MCF 10A (cell line): ENCODE measurements at regions not wholly inside any gene's neighbourhood (a gene's known extent, or its start where the extent isn't known, plus 50 kb on each side); places are given as distances from the start of the nearest gene placed in this dataset.

Source experiments
- BruUV-seq: library from RNA; stranded (reverse); fragments of 400-500 nt; replicated peaks from 2 replicates; lab custom pipeline; 2021; lab: Mats Ljungman, UMichigan
- CTCF ChIA-PET: fragments of 300-600 bp; sonication (Branson Sonifier 250); formaldehyde crosslinking; extraction: SDS; loops from one replicate; lab custom pipeline; 2021; ENCODE audit warnings: antibody characterized with exemption, inconsistent platforms; lab: Yijun Ruan, JAX
- POLR2A ChIA-PET: fragments of 300-600, 350-650 bp; sonication (Branson Sonifier 250); formaldehyde crosslinking; extraction: SDS; loops from one replicate; lab custom pipeline; 2020; ENCODE audit warnings: antibody characterized with exemption, inconsistent platforms; lab: Yijun Ruan, JAX
- DNase-seq: peaks from one replicate; pipeline ENCODE4 v3.0.0-alpha.2; 2018; ENCODE audit not compliant: unreplicated experiment
- H3K27ac Mint-ChIP-seq: one replicate; pipeline ENCODE4 v1.8.0; 2022; ENCODE audit warnings: mild to moderate bottlenecking, low read depth, mixed read lengths; ENCODE audit not compliant: unreplicated experiment
- H3K27me3 Mint-ChIP-seq: one replicate; pipeline ENCODE4 v1.8.0; 2022; ENCODE audit warnings: mixed read lengths; ENCODE audit not compliant: insufficient read depth, unreplicated experiment
- H3K36me3 Mint-ChIP-seq: one replicate; pipeline ENCODE4 v1.8.0; 2022; ENCODE audit warnings: mild to moderate bottlenecking, moderate library complexity, mixed read lengths; ENCODE audit not compliant: insufficient read depth, unreplicated experiment
- H3K4me1 Mint-ChIP-seq: one replicate; pipeline ENCODE4 v1.8.0; 2022; ENCODE audit warnings: mixed read lengths; ENCODE audit not compliant: insufficient read depth, unreplicated experiment
- H3K4me3 Mint-ChIP-seq: one replicate; pipeline ENCODE4 v1.8.0; 2022; ENCODE audit warnings: mild to moderate bottlenecking, moderate library complexity, mixed read lengths; ENCODE audit not compliant: unreplicated experiment
- H3K9me3 Mint-ChIP-seq: one replicate; pipeline ENCODE4 v1.8.0; 2022; ENCODE audit warnings: mixed read lengths; ENCODE audit not compliant: unreplicated experiment
- intact Hi-C: fragments of 100-400 bp; cut with micrococcal nuclease; formaldehyde crosslinking; loops from 2 replicates; pipeline ENCODE4 v1.14.1; 2022
- TF ChIP-seq, protein P1 (sequence below): fragments of 200-600 bp; IDR thresholded peaks from one replicate; pipeline ENCODE4 v1.8.0; 2022; ENCODE audit warnings: antibody characterized with exemption, mild to moderate bottlenecking; ENCODE audit not compliant: unreplicated experiment

DNA sequence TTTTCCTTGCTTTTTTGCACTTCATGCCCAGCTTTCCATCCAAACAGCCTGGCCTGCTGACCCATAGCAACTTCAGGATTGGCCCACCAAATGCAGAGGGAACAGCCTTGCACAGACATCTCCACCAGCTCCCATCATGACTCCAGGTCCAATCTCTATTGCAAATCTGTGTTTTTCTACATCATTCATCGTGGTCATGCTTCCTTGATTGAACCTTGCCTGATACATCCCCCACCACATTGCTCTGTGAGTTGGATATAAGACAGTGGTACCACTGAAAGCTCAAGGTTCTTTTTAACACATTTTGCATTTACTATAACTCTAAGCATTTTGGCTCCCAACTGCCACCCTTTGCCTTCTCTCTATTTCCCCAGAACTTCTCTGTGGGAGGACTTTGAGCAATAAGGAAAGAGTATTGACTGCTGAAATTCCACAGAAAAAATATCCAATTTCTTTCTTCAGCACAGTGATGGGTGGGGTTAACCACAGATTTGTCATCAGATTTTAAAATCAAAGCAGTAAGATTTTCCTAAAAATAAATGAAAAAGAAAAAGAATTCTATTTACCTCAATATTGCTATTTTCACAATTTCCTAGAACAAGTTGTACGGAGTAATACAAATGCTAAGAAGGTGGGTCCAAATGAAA is 114.6 kb upstream of the GALNT15 start:
- TF ChIP-seq, protein P1, sequence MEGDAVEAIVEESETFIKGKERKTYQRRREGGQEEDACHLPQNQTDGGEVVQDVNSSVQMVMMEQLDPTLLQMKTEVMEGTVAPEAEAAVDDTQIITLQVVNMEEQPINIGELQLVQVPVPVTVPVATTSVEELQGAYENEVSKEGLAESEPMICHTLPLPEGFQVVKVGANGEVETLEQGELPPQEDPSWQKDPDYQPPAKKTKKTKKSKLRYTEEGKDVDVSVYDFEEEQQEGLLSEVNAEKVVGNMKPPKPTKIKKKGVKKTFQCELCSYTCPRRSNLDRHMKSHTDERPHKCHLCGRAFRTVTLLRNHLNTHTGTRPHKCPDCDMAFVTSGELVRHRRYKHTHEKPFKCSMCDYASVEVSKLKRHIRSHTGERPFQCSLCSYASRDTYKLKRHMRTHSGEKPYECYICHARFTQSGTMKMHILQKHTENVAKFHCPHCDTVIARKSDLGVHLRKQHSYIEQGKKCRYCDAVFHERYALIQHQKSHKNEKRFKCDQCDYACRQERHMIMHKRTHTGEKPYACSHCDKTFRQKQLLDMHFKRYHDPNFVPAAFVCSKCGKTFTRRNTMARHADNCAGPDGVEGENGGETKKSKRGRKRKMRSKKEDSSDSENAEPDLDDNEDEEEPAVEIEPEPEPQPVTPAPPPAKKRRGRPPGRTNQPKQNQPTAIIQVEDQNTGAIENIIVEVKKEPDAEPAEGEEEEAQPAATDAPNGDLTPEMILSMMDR, result no peak
- intact Hi-C loops, result loop anchor here (1.0 to 5.0 kb wide), 7 partner anchors 9 to 428 kb away; no protein-coding TSS in a partner anchor
- H3K27ac Mint-ChIP-seq, result peak overlapping the region; percentile 96
- peaks cover 26% of the 10 kb centered on the region for H3K36me3 Mint-ChIP-seq
- CTCF ChIA-PET, result interaction anchor here (0.5 to 4.3 kb wide), 15 partner anchors 8 to 431 kb away, joined by 3 to 62 read pairs (median 3); partner anchors contain the start of gene GALNT15
- no peak for DNase-seq
- TSS peak; percentile 79 for BruUV-seq
- POLR2A ChIA-PET, result interaction anchor here (0.6 to 7.1 kb wide), 31 partner anchors 9 to 854 kb away, joined by 3 to 89 read pairs (median 5); partner anchors contain the start of genes ANKRD28, CAPN7, DPH3 and GALNT15
- peaks cover 66% of the 10 kb centered on the region for H3K4me1 Mint-ChIP-seq
- H3K4me3 Mint-ChIP-seq, result peak overlapping the region; percentile 28
- H3K9me3 Mint-ChIP-seq, result peaks cover 6% of the 10 kb centered on the region
- H3K27me3 Mint-ChIP-seq, result no peaks in the 10 kb centered on the region

DNA sequence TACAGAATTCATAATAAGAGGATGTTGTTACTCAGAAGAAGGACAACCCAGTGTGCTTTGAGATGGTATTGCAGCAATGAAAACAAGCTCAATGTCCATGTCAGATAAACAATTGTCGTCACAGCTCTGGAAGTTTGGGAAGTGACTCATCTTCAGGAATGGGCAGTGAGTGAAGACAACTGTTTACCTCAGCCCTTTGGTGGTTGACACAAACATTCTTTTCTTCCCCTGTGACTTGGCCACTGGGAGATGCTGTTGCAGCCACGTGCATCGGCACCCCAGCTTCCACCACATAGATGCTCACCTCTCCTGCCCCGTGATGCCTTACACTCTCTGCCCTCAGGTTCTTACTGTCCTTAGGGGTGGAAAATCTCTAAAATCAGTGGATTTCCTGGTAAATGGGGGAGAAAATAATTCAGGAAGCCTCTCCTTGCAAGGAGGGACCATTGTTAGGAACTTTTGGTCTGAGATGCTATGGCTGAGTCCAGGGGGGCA is 114.1 kb upstream of the GALNT15 start:
- peaks cover 6% of the 10 kb centered on the region for H3K9me3 Mint-ChIP-seq
- POLR2A ChIA-PET, result interaction anchor here (0.6 to 7.1 kb wide), 29 partner anchors 9 to 854 kb away, joined by 3 to 89 read pairs (median 6); partner anchors contain the start of genes ANKRD28, CAPN7, DPH3 and GALNT15
- intact Hi-C loops, result loop anchor here (1.0 to 5.0 kb wide), 7 partner anchors 9 to 428 kb away; no protein-coding TSS in a partner anchor
- H3K36me3 Mint-ChIP-seq, result peaks cover 26% of the 10 kb centered on the region
- H3K4me3 Mint-ChIP-seq, result peak overlapping the region; percentile 30
- peak overlapping the region; percentile 96 for H3K27ac Mint-ChIP-seq
- TF ChIP-seq, protein P1, result no peak
- no peaks in the 10 kb centered on the region for H3K27me3 Mint-ChIP-seq
- no TSS peak for BruUV-seq
- peak; percentile 98 for DNase-seq
- peaks cover 66% of the 10 kb centered on the region for H3K4me1 Mint-ChIP-seq
- CTCF ChIA-PET, result interaction anchor here (0.6 to 4.3 kb wide), 18 partner anchors 10 to 684 kb away, joined by 3 to 62 read pairs (median 3); partner anchors contain the start of gene GALNT15

DNA sequence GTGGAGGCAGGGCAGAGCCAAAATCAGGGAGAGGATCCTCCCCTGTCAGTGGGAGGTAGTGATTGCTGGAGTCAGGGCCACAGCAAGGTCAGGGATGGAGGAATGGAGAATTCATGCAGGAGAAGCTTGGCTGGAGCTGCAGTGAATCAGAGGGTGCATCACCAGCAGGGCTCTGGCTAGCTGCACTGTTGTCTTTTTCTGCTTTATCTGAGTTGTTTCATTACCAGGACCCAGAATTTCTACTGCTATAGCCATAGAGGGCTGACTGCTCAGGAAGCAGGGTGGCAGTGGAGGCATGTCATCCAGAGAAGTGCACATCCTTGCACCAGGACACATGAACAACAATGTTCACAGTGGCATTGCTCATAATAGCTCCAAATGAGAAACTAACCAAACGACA is 113.5 kb upstream of the GALNT15 start:
- BruUV-seq, result TSS peak; percentile 22
- intact Hi-C loops, result loop anchor here (1.0 to 5.0 kb wide), 7 partner anchors 8 to 429 kb away; no protein-coding TSS in a partner anchor
- TF ChIP-seq, protein P1, result no peak
- ChIA-PET CTCF (interaction anchor here (0.6 to 4.3 kb wide), 14 partner anchors 11 to 685 kb away, joined by 3 to 62 read pairs (median 3); partner anchors contain the start of gene GALNT15), POLR2A (interaction anchor here (0.6 to 7.1 kb wide), 18 partner anchors 9 to 227 kb away, joined by 3 to 89 read pairs (median 7); partner anchors contain the start of genes DPH3, GALNT15 and OXNAD1)
- peak; percentile 80 for DNase-seq
- Mint-ChIP-seq H3K27me3 (no peaks in the 10 kb centered on the region), H3K4me1 (peaks cover 62% of the 10 kb centered on the region), H3K27ac (peak overlapping the region; percentile 96), H3K36me3 (peaks cover 26% of the 10 kb centered on the region), H3K9me3 (peaks cover 6% of the 10 kb centered on the region), H3K4me3 (peak overlapping the region; percentile 30)

DNA sequence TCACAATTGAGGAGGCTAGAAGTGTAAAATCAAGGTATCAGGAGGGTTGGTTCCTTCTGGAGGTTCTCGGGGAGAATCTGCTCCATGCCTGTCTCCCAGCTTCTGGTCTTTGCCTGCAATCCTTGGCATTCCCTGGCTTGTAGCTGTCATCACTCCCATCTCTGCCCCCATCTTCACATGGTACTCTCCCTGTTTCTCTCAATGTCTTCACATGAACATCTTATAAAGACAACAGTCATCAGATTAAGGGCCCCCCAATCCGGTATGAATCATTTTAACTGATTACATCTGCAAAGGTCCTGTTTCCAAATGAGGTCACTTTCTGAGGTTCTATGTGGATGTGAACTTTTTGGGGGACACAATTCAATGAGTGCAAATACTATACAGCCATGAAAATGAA is 113.0 kb upstream of the GALNT15 start:
- DNase-seq, result no peak
- peaks cover 60% of the 10 kb centered on the region for H3K4me1 Mint-ChIP-seq
- ChIA-PET CTCF (interaction anchor here (1.0 to 4.3 kb wide), 8 partner anchors 12 to 121 kb away, joined by 3 to 62 read pairs (median 4); partner anchors contain the start of gene GALNT15), POLR2A (interaction anchor here (1.2 to 7.1 kb wide), 10 partner anchors 9 to 203 kb away, joined by 4 to 89 read pairs (median 12); partner anchors contain the start of genes DPH3, GALNT15 and OXNAD1)
- no TSS peak for BruUV-seq
- no peak overlapping the region for H3K4me3 Mint-ChIP-seq
- no peaks in the 10 kb centered on the region for H3K27me3 Mint-ChIP-seq
- H3K27ac Mint-ChIP-seq, result peak overlapping the region; percentile 96
- TF ChIP-seq, protein P1, result no peak
- intact Hi-C loops, result loop anchor here (2.0 to 5.0 kb wide), 4 partner anchors 39 to 429 kb away; no protein-coding TSS in a partner anchor
- peaks cover 26% of the 10 kb centered on the region for H3K36me3 Mint-ChIP-seq
- peaks cover 6% of the 10 kb centered on the region for H3K9me3 Mint-ChIP-seq
